Breast epithelium (tissue), 3 donors: ENCODE measurements at regions not wholly inside any gene's neighbourhood (a gene's known extent, or its start where the extent isn't known, plus 50 kb on each side); places are given as distances from the start of the nearest gene placed in this dataset.

ENCODE experiments used
- CTCF ChIP-seq, 3 donors: fragments of 450-650 bp; IDR thresholded peaks; one replicate each; pipeline ENCODE4 v1.5.1; 2016 to 2017; ENCODE audit warnings: antibody characterized with exemption in 3 of 3, mild to moderate bottlenecking in 3 of 3, moderate library complexity in 3 of 3
- POLR2AphosphoS5 ChIP-seq, 3 donors: sonication (generic); formaldehyde crosslinking; IDR thresholded peaks; one replicate each; pipeline ENCODE4 v1.6.1; 2017; ENCODE audit warnings: antibody characterized with exemption in 3 of 3

GRCh38 chr4:19523964-19524363 lies 727.7 kb upstream of the SLIT2 start:
- no peak for TF ChIP-seq CTCF (IDR thresholded peaks at IDR 0.05)
- no peak for TF ChIP-seq POLR2AphosphoS5 (IDR thresholded peaks at IDR 0.05)
